ENCODE measurements at regions not wholly inside any gene's neighbourhood (a gene's known extent, or its start where the extent isn't known, plus 50 kb on each side); places are given as distances from the start of the nearest gene placed in this dataset.

DNA sequence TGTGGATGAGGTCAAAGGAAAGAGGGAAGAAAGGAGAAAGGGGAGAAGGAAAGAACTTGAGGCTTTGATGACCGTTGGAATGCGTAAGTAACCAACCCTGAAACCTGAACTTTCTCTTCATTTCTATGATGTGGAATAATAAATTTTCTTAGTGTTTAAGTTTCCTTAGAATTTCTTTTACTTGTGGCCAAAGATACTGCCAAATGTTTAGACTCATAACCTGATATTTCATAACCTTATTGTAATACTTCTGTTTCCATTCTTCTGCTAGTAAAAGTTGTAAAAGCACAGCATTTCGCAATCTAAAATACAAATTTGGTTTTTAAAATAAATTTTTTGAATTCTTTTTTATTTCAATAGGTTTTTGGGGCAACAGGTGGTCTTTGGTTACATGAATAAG, 258.5 kb upstream of the GIMD1 start:
- TF ChIP-seq, protein P1, sequence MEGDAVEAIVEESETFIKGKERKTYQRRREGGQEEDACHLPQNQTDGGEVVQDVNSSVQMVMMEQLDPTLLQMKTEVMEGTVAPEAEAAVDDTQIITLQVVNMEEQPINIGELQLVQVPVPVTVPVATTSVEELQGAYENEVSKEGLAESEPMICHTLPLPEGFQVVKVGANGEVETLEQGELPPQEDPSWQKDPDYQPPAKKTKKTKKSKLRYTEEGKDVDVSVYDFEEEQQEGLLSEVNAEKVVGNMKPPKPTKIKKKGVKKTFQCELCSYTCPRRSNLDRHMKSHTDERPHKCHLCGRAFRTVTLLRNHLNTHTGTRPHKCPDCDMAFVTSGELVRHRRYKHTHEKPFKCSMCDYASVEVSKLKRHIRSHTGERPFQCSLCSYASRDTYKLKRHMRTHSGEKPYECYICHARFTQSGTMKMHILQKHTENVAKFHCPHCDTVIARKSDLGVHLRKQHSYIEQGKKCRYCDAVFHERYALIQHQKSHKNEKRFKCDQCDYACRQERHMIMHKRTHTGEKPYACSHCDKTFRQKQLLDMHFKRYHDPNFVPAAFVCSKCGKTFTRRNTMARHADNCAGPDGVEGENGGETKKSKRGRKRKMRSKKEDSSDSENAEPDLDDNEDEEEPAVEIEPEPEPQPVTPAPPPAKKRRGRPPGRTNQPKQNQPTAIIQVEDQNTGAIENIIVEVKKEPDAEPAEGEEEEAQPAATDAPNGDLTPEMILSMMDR (conservative IDR thresholded peaks at IDR 0.05): no peak
- TF ChIP-seq ZFX (IDR thresholded peaks at IDR 0.05): no peak
